ENCODE measurements at regions not wholly inside any gene's neighbourhood (a gene's known extent, or its start where the extent isn't known, plus 50 kb on each side); places are given as distances from the start of the nearest gene placed in this dataset.

- no peak for TF ChIP-seq CTCF (IDR thresholded peaks at IDR 0.05; ENCODE audit: low read length)
- no peak for TF ChIP-seq EZH2 (optimal IDR thresholded peaks at IDR 0.05; ENCODE audit: low read depth, low read length)
These were observed 80.1 kb upstream of the CST7 start for GRCh38 chr20:24868959-24869358.
